ENCODE measurements at regions not wholly inside any gene's neighbourhood (a gene's known extent, or its start where the extent isn't known, plus 50 kb on each side); places are given as distances from the start of the nearest gene placed in this dataset.

GRCh38 chr4:128528793-128529553, 241.4 kb upstream of the PGRMC2 start:
- Mint-ChIP-seq H3K4me1 (no peaks in the 10 kb centered on the region), H3K36me3 (no peaks in the 10 kb centered on the region), H3K9me3 (no peaks in the 10 kb centered on the region), H3K27ac (no peak overlapping the region), H3K27me3 (ENCODE audit: low read depth in 2 of 2) (peaks cover 15 to 19% of the 10 kb centered on the region in 2 donors), H3K4me3 (no peak overlapping the region)
- WGBS (ENCODE audit: insufficient coverage): 93% methylated on average over 3 of the region's 4 CpGs
- Histone ChIP-seq H3K27me3 (ENCODE audit: control insufficient read depth, insufficient read depth, low read length) (no peaks in the 10 kb centered on the region), H3K36me3 (ENCODE audit: control insufficient read depth, insufficient read depth, low read length) (no peaks in the 10 kb centered on the region), H3K4me1 (ENCODE audit: control insufficient read depth, insufficient read depth, low read length) (no peaks in the 10 kb centered on the region), H3K4me3 (ENCODE audit: low read length) (no peak overlapping the region), H3K27ac (ENCODE audit: low read length) (no peak overlapping the region), H3K9me3 (ENCODE audit: control insufficient read depth, insufficient read depth, low read length) (no peaks in the 10 kb centered on the region)
- no peak for TF ChIP-seq CTCF (IDR thresholded peaks at IDR 0.05)
- ATAC-seq (no peak), DNase-seq (no peak)
- intact Hi-C loops (cut with micrococcal nuclease): no loop called here

GRCh38 chr4:128527946-128528576, 240.4 kb upstream of the PGRMC2 start:
- ATAC-seq: no peak
- no peaks in the 10 kb centered on the region for H3K36me3 Mint-ChIP-seq
- no peaks in the 10 kb centered on the region for H3K4me1 Mint-ChIP-seq
- intact Hi-C loops (cut with micrococcal nuclease): no loop called here
- H3K4me3 Mint-ChIP-seq: no peak overlapping the region
- Histone ChIP-seq H3K27me3 (ENCODE audit: control insufficient read depth, insufficient read depth, low read length) (no peaks in the 10 kb centered on the region), H3K9me3 (ENCODE audit: control insufficient read depth, insufficient read depth, low read length) (no peaks in the 10 kb centered on the region), H3K27ac (ENCODE audit: low read length) (no peak overlapping the region), H3K4me3 (ENCODE audit: low read length) (no peak overlapping the region), H3K36me3 (ENCODE audit: control insufficient read depth, insufficient read depth, low read length) (no peaks in the 10 kb centered on the region), H3K4me1 (ENCODE audit: control insufficient read depth, insufficient read depth, low read length) (no peaks in the 10 kb centered on the region)
- H3K9me3 Mint-ChIP-seq: no peaks in the 10 kb centered on the region
- peaks cover 10 to 12% of the 10 kb centered on the region in 2 donors for H3K27me3 Mint-ChIP-seq (ENCODE audit: low read depth in 2 of 2)
- WGBS (ENCODE audit: insufficient coverage): 87% methylated on average over 3 of the region's 4 CpGs
- no peak for DNase-seq
- no peak for TF ChIP-seq CTCF (IDR thresholded peaks at IDR 0.05)
- H3K27ac Mint-ChIP-seq: no peak overlapping the region

- no peaks in the 10 kb centered on the region for H3K9me3 ChIP-seq (ENCODE audit: control insufficient read depth, insufficient read depth, low read length)
- intact Hi-C loops (cut with micrococcal nuclease): no loop called here
- no peak overlapping the region for H3K27ac ChIP-seq (ENCODE audit: low read length)
- no peak overlapping the region for H3K4me3 Mint-ChIP-seq
- no peaks in the 10 kb centered on the region for H3K4me1 ChIP-seq (ENCODE audit: control insufficient read depth, insufficient read depth, low read length)
- no peak for TF ChIP-seq CTCF (IDR thresholded peaks at IDR 0.05)
- H3K4me1 Mint-ChIP-seq: no peaks in the 10 kb centered on the region
- DNase-seq: no peak
- no peak overlapping the region for H3K27ac Mint-ChIP-seq
- H3K36me3 ChIP-seq (ENCODE audit: control insufficient read depth, insufficient read depth, low read length): no peaks in the 10 kb centered on the region
- H3K4me3 ChIP-seq (ENCODE audit: low read length): no peak overlapping the region
- no peaks in the 10 kb centered on the region for H3K36me3 Mint-ChIP-seq
- H3K27me3 Mint-ChIP-seq (ENCODE audit: low read depth in 2 of 2): peaks cover 6 to 9% of the 10 kb centered on the region in 2 donors
- H3K27me3 ChIP-seq (ENCODE audit: control insufficient read depth, insufficient read depth, low read length): no peaks in the 10 kb centered on the region
- 87% methylated on average over 2 of the region's 3 CpGs for WGBS (ENCODE audit: insufficient coverage)
- H3K9me3 Mint-ChIP-seq: no peaks in the 10 kb centered on the region
- ATAC-seq: no peak
Observed at GRCh38 chr4:128527351-128527750, 239.7 kb upstream of the PGRMC2 start.
